SIG-M5 treated with dmso at 0.1 percent for 504 hours (cell line): ENCODE measurements at regions not wholly inside any gene's neighbourhood (a gene's known extent, or its start where the extent isn't known, plus 50 kb on each side); places are given as distances from the start of the nearest gene placed in this dataset.
A peak's percentile ranks its signal among the peaks of the same experiment; 100 is the strongest.

Experiments
- DNase-seq: peaks from one replicate; lab custom pipeline; 2025; ENCODE audit not compliant: unreplicated experiment; lab: John Stamatoyannopoulos, UW

GRCh38 chr5:32504329-32504988 lies 59.9 kb upstream of the ZFR start:
- no peak for DNase-seq

- no peak for DNase-seq
These were observed 58.7 kb upstream of the ZFR start for GRCh38 chr5:32503261-32503660.

GRCh38 chr5:32501071-32502002 lies 56.8 kb upstream of the ZFR start:
- no peak for DNase-seq

- DNase-seq = no peak
These were observed 55.6 kb upstream of the ZFR start for GRCh38 chr5:32500181-32500580.

GRCh38 chr5:32499261-32499660 lies 54.7 kb upstream of the ZFR start:
- DNase-seq = no peak

- DNase-seq = peak; percentile 13
These were observed 53.9 kb upstream of the ZFR start for GRCh38 chr5:32498484-32498883.

- no peak for DNase-seq
These were observed 51.6 kb upstream of the ZFR start for GRCh38 chr5:32496104-32496503.

GRCh38 chr5:32494827-32495226 lies 50.3 kb upstream of the ZFR start:
- no peak for DNase-seq
